LNCaP clone FGC (cell line): ENCODE measurements at regions not wholly inside any gene's neighbourhood (a gene's known extent, or its start where the extent isn't known, plus 50 kb on each side); places are given as distances from the start of the nearest gene placed in this dataset.
"Not testable (repeated sequence)": the region's sequence is repeated elsewhere in the genome, so short reads cannot be mapped to it uniquely, and the experiment has no call there.

Experiments
- DNase-seq: peaks from one replicate; pipeline ENCODE4 v3.0.0-alpha.2; 2011; ENCODE audit warnings: low read depth
- H3K4me3 ChIP-seq: 2 replicates; pipeline ENCODE4 v1.5.1; 2011; ENCODE audit warnings: mild to moderate bottlenecking, low read depth, low read length, control low read depth
- CTCF ChIP-seq: IDR thresholded peaks from 2 replicates; pipeline ENCODE4 v1.5.1; 2012; ENCODE audit warnings: mild to moderate bottlenecking; ENCODE audit not compliant: control insufficient read depth, insufficient read depth; ENCODE audit errors: extremely low read depth

- TF ChIP-seq CTCF = no peak
- H3K4me3 ChIP-seq = no peak overlapping the region
- DNase-seq = no peak
Measured at GRCh38 chr6:4435981-4436445, 300.6 kb upstream of the ECI2 start.

GRCh38 chr6:4434655-4435054 is 299.3 kb upstream of the ECI2 start:
- no peak for DNase-seq
- H3K4me3 ChIP-seq = no peak overlapping the region
- no peak for TF ChIP-seq CTCF

GRCh38 chr6:4433199-4433598 is 297.8 kb upstream of the ECI2 start:
- no peak for DNase-seq
- no peak for TF ChIP-seq CTCF
- no peak overlapping the region for H3K4me3 ChIP-seq

GRCh38 chr6:4426968-4427367 is 291.6 kb upstream of the ECI2 start:
- no peak for DNase-seq
- H3K4me3 ChIP-seq = no peak overlapping the region
- TF ChIP-seq CTCF = no peak

GRCh38 chr6:4421837-4422236 is 286.5 kb upstream of the ECI2 start:
- TF ChIP-seq CTCF = no peak
- no peak for DNase-seq
- H3K4me3 ChIP-seq = no peak overlapping the region

- no peak for TF ChIP-seq CTCF
- H3K4me3 ChIP-seq = no peak overlapping the region
Measured at GRCh38 chr6:4420160-4420865, 284.9 kb upstream of the ECI2 start.

GRCh38 chr6:4415549-4415948 is 280.2 kb upstream of the ECI2 start:
- no peak for TF ChIP-seq CTCF
- DNase-seq = no peak
- no peak overlapping the region for H3K4me3 ChIP-seq

More at GRCh38 chr6:4420160-4420865, 284.9 kb upstream of the ECI2 start:
- no peak for DNase-seq

- not testable (repeated sequence) for H3K4me3 ChIP-seq, DNase-seq
Measured at GRCh38 chr6:4414078-4414477, 278.7 kb upstream of the ECI2 start.
